ENCODE measurements at regions not wholly inside any gene's neighbourhood (a gene's known extent, or its start where the extent isn't known, plus 50 kb on each side); places are given as distances from the start of the nearest gene placed in this dataset.

- no peaks in the 10 kb centered on the region for H3K27me3 ChIP-seq (ENCODE audit: insufficient read depth, low read depth, low read length)
- H3K9me3 ChIP-seq (ENCODE audit: low read length), result peaks cover 4% of the 10 kb centered on the region
Measured at GRCh38 chr14:86973177-86973576, 1019.8 kb downstream of the GALC start.

GRCh38 chr14:86971292-86971691 is 1021.7 kb downstream of the GALC start:
- H3F3A ChIP-seq (ENCODE audit: insufficient read depth, low read length, poor library complexity, severe bottlenecking), result no peaks in the 10 kb centered on the region
- H3K9me3 ChIP-seq (ENCODE audit: low read length), result peaks cover 4% of the 10 kb centered on the region
- no peak overlapping the region for H2AFZ ChIP-seq (ENCODE audit: low read depth, low read length)
- H3K4me3 ChIP-seq (ENCODE audit: low read length), result no peak overlapping the region
- no peaks in the 10 kb centered on the region for H4K20me1 ChIP-seq (ENCODE audit: insufficient read depth)
- H3K27me3 ChIP-seq (ENCODE audit: insufficient read depth, low read depth, low read length), result no peaks in the 10 kb centered on the region
- no peaks in the 10 kb centered on the region for H3K9me2 ChIP-seq (ENCODE audit: insufficient read depth, low read length)
- H3K36me3 ChIP-seq (ENCODE audit: insufficient read depth, low read length), result no peaks in the 10 kb centered on the region
- no peak overlapping the region for H3K4me2 ChIP-seq (ENCODE audit: low read length)
- no peaks in the 10 kb centered on the region for H3K79me2 ChIP-seq (replicated peaks; ENCODE audit: insufficient read depth, low read length)
- no peak overlapping the region for H3K27ac ChIP-seq (ENCODE audit: low read length)
- H3K9ac ChIP-seq (ENCODE audit: low read length), result no peak overlapping the region
- no peak for TF ChIP-seq POLR2AphosphoS5 (IDR thresholded peaks at IDR 0.05)
- no peak for TF ChIP-seq TAF1 (IDR thresholded peaks at IDR 0.05; ENCODE audit: low read depth)
- TF ChIP-seq EZH2 (IDR thresholded peaks at IDR 0.05; ENCODE audit: borderline replicate concordance, insufficient read depth, low read length, poor library complexity, severe bottlenecking), result no peak
- no peak for TF ChIP-seq SMC3 (conservative IDR thresholded peaks at IDR 0.05; ENCODE audit: poor library complexity)
- no peak for TF ChIP-seq EP300 (conservative IDR thresholded peaks at IDR 0.05; ENCODE audit: poor library complexity, severe bottlenecking)
- TF ChIP-seq MXI1 (conservative IDR thresholded peaks at IDR 0.05; ENCODE audit: poor library complexity, severe bottlenecking), result no peak
- TF ChIP-seq REST (IDR thresholded peaks at IDR 0.05; ENCODE audit: borderline replicate concordance), result no peak

More at GRCh38 chr14:86973177-86973576, 1019.8 kb downstream of the GALC start:
- H3K79me2 ChIP-seq (replicated peaks; ENCODE audit: insufficient read depth, low read length), result no peaks in the 10 kb centered on the region
- H3K27ac ChIP-seq (ENCODE audit: low read length), result no peak overlapping the region
- no peak overlapping the region for H2AFZ ChIP-seq (ENCODE audit: low read depth, low read length)
- H3F3A ChIP-seq (ENCODE audit: insufficient read depth, low read length, poor library complexity, severe bottlenecking), result no peaks in the 10 kb centered on the region
- no peak overlapping the region for H3K4me2 ChIP-seq (ENCODE audit: low read length)
- H3K4me3 ChIP-seq (ENCODE audit: low read length), result no peak overlapping the region
- H4K20me1 ChIP-seq (ENCODE audit: insufficient read depth), result no peaks in the 10 kb centered on the region
- H3K9me2 ChIP-seq (ENCODE audit: insufficient read depth, low read length), result no peaks in the 10 kb centered on the region
- TF ChIP-seq RAD21 (conservative IDR thresholded peaks at IDR 0.05) (no peak), MXI1 (conservative IDR thresholded peaks at IDR 0.05; ENCODE audit: poor library complexity, severe bottlenecking) (no peak), CTCF (IDR thresholded peaks at IDR 0.05; ENCODE audit: poor library complexity, severe bottlenecking) (no peak), POLR2AphosphoS5 (IDR thresholded peaks at IDR 0.05) (no peak), REST (IDR thresholded peaks at IDR 0.05; ENCODE audit: borderline replicate concordance) (no peak), EP300 (conservative IDR thresholded peaks at IDR 0.05; ENCODE audit: poor library complexity, severe bottlenecking) (no peak), TAF1 (IDR thresholded peaks at IDR 0.05; ENCODE audit: low read depth) (no peak), EZH2 (IDR thresholded peaks at IDR 0.05; ENCODE audit: borderline replicate concordance, insufficient read depth, low read length, poor library complexity, severe bottlenecking) (no peak), SMC3 (conservative IDR thresholded peaks at IDR 0.05; ENCODE audit: poor library complexity) (no peak)
- no peak overlapping the region for H3K9ac ChIP-seq (ENCODE audit: low read length)
- H3K36me3 ChIP-seq (ENCODE audit: insufficient read depth, low read length), result no peaks in the 10 kb centered on the region
